A673 (cell line): ENCODE measurements at regions not wholly inside any gene's neighbourhood (a gene's known extent, or its start where the extent isn't known, plus 50 kb on each side); places are given as distances from the start of the nearest gene placed in this dataset.
"Not testable (repeated sequence)": the region's sequence is repeated elsewhere in the genome, so short reads cannot be mapped to it uniquely, and the experiment has no call there.

Experiments used
- BruUV-seq: library from RNA; stranded (reverse); fragments of 400-500 nt; replicated peaks from 2 replicates; lab custom pipeline; 2021; lab: Mats Ljungman, UMichigan
- CTCF ChIA-PET: fragments of 300-600 bp; sonication (Branson Sonifier 250); formaldehyde crosslinking; loops from one replicate; lab custom pipeline; 2022; ENCODE audit warnings: antibody characterized with exemption; lab: Charles Lee
- POLR2A ChIA-PET: fragments of 300-600 bp; sonication (Branson Sonifier 250); formaldehyde crosslinking; loops from one replicate; lab custom pipeline; 2022; ENCODE audit warnings: antibody characterized with exemption; ENCODE audit not compliant: low non-redundant PET; lab: Charles Lee
- DNase-seq: peaks from one replicate; pipeline ENCODE4 v3.0.0-alpha.2; 2015; ENCODE audit warnings: low spot score
- H3K27ac ChIP-seq: fragments of 200-600 bp; sonication (generic); 2 replicates; pipeline ENCODE4 v1.5.1; 2016; ENCODE audit warnings: mixed run types, low read depth, mild to moderate bottlenecking, mixed read lengths, antibody characterized with exemption, low read length; ENCODE audit not compliant: poor library complexity, severe bottlenecking
- H3K27me3 ChIP-seq: fragments of 200-600 bp; sonication (generic); replicated peaks from 2 replicates; pipeline ENCODE4 v1.6.1; 2017; ENCODE audit warnings: mixed run types, low read depth, mild to moderate bottlenecking, mixed read lengths, antibody characterized with exemption, low read length; ENCODE audit not compliant: insufficient read depth, poor library complexity
- H3K36me3 ChIP-seq: fragments of 200-600 bp; sonication (generic); 2 replicates; pipeline ENCODE4 v1.6.1; 2016; ENCODE audit warnings: mixed run types, mild to moderate bottlenecking, mixed read lengths, antibody characterized with exemption, low read length; ENCODE audit not compliant: insufficient read depth, poor library complexity, severe bottlenecking
- H3K4me1 ChIP-seq: fragments of 200-600 bp; sonication (generic); 2 replicates; pipeline ENCODE4 v1.6.1; 2017; ENCODE audit warnings: mixed run types, mild to moderate bottlenecking, mixed read lengths, antibody characterized with exemption, low read length; ENCODE audit not compliant: insufficient read depth, poor library complexity, severe bottlenecking
- H3K4me3 ChIP-seq: fragments of 200-600 bp; sonication (generic); 2 replicates; pipeline ENCODE4 v1.5.1; 2016; ENCODE audit warnings: low read depth, mixed run types, mild to moderate bottlenecking, mixed read lengths, low read length; ENCODE audit not compliant: poor library complexity, severe bottlenecking
- H3K9me3 ChIP-seq: fragments of 200-600 bp; sonication (generic); 2 replicates; pipeline ENCODE4 v1.6.1; 2016; ENCODE audit warnings: mixed run types, low read depth, mild to moderate bottlenecking, mixed read lengths, antibody characterized with exemption, low read length; ENCODE audit not compliant: poor library complexity, severe bottlenecking
- CTCF ChIP-seq: fragments of 300-800, 200-600 bp; sonication (generic); conservative IDR thresholded peaks from 2 replicates; pipeline ENCODE4 v1.5.1; 2017; ENCODE audit warnings: low read depth, mild to moderate bottlenecking, antibody characterized with exemption, low read length, moderate library complexity, mixed read lengths
- EZH2 ChIP-seq: fragments of 200-600 bp; sonication (generic); IDR thresholded peaks from 2 replicates; pipeline ENCODE4 v1.6.1; 2017; ENCODE audit warnings: borderline replicate concordance, low read depth, mild to moderate bottlenecking, mixed read lengths, antibody characterized with exemption, low read length; ENCODE audit not compliant: poor library complexity, severe bottlenecking
- intact Hi-C: fragments of 100-400 bp; cut with micrococcal nuclease; formaldehyde crosslinking; loops from one replicate; pipeline ENCODE4 v1.10.0; 2022; ENCODE audit not compliant: unreplicated experiment

DNA sequence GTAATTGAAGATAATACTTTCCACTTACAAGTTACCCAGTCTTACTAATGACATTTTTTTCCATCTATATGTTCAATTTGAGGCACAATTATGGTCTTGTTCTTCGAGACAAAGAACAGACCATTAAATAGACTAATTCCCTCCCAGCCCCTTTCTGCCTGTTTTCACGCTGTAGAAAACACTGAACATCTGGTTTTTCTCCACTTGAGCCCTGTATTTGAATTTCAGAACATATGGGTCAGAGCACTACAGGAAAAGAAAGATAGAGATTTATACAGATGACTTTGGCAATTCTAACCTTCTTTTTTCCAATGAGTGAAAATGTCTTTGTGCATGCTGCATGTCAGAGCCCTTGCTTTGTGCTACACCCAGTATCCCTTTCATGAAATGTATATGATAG, 506.9 kb downstream of the LRRC70 start:
- POLR2A ChIA-PET, result no interaction called here
- CTCF ChIA-PET, result no interaction called here
- intact Hi-C loops, result no loop called here
- no peaks in the 10 kb centered on the region for H3K9me3 ChIP-seq
- no peak for DNase-seq
- no peaks in the 10 kb centered on the region for H3K4me1 ChIP-seq
- no peak for TF ChIP-seq EZH2
- TF ChIP-seq CTCF, result no peak
- H3K27ac ChIP-seq, result no peak overlapping the region
- no TSS peak for BruUV-seq
- H3K4me3 ChIP-seq, result no peak overlapping the region
- H3K27me3 ChIP-seq, result no peaks in the 10 kb centered on the region
- H3K36me3 ChIP-seq, result no peaks in the 10 kb centered on the region

DNA sequence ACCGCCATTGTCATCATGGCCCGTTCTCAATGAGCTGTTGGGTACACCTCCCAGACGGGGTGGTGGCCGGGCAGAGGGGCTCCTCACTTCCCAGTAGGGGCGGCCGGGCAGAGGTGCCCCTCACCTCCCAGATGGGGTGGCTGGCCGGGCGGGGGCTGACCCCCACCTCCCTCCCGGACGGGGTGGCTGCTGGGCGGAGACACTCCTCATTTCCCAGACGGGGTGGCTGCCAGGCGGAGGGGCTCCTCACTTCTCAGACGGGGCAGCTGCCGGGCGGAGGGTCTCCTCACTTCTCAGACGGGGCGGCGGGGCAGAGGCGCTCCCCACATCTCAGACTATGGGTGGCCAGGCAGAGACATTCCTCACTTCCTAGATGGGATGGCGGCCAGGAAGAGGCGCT, 505.1 kb downstream of the LRRC70 start:
- BruUV-seq, POLR2A ChIA-PET, intact Hi-C loops, H3K9me3 ChIP-seq, H3K36me3 ChIP-seq, H3K27me3 ChIP-seq, DNase-seq, CTCF ChIA-PET, H3K4me1 ChIP-seq, H3K4me3 ChIP-seq, H3K27ac ChIP-seq: not testable (repeated sequence)

DNA sequence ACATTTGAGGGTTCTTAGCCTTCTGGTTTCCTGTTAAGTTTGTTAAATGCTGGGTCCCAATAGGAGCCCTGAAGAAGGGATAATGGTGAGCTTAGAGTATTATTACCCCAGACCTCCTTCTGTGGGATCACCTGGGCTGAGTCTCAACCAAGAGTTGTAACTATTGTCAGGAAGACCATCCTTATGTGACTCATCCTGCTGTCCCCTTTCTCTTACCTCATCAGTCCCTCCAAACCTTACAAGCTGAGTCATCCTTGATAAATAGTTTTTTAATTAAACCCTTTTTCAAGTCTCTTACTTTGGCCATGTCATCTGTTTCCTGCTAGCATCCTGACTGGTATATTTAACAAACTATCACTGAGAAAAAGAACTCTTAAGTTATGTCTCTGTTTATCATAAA, 502.8 kb downstream of the LRRC70 start:
- BruUV-seq, result no TSS peak

More for the DNA sequence above, 502.8 kb downstream of the LRRC70 start:
- H3K27ac ChIP-seq, result no peak overlapping the region
- ChIA-PET POLR2A (no interaction called here), CTCF (no interaction called here)
- no peak for DNase-seq
- H3K36me3 ChIP-seq, result no peaks in the 10 kb centered on the region
- no peaks in the 10 kb centered on the region for H3K4me1 ChIP-seq
- no peaks in the 10 kb centered on the region for H3K9me3 ChIP-seq
- intact Hi-C loops, result no loop called here
- no peak for TF ChIP-seq EZH2
- TF ChIP-seq CTCF, result no peak
- no peaks in the 10 kb centered on the region for H3K27me3 ChIP-seq
- no peak overlapping the region for H3K4me3 ChIP-seq
